Stimulated activated CD8-positive, alpha-beta memory T cell treated with anti-CD3 and anti-CD28 coated beads, Interleukin-7, amount 100 ng/mL, for 24 hours (primary cell): ENCODE measurements at regions not wholly inside any gene's neighbourhood (a gene's known extent, or its start where the extent isn't known, plus 50 kb on each side); places are given as distances from the start of the nearest gene placed in this dataset.
"Not testable (repeated sequence)": the region's sequence is repeated elsewhere in the genome, so short reads cannot be mapped to it uniquely, and the experiment has no call there.

Experiments used
- DNase-seq: peaks from one replicate; pipeline ENCODE4 v3.0.0-alpha.2; 2020; ENCODE audit warnings: low read depth

DNA sequence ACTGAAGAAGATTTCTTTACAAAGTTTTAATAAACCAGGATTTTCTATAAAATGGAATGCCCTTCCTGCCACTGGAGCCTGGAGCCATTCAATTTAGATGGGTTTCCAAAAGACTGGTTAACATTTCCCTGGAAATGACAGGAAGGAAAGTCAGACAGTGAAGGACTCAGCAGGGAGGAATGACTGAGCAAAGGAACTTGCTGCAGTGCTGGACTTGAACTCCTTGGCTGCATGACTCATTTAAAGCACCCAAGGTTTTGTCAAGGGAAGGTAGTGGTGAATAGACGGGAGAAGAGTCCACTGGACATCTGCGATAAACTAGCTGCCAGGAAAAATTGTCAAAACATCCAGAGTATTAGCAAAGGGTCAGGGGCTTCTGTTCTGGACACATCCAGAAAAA lies 163.8 kb upstream of the SLC28A3 start:
- DNase-seq = no peak

DNA sequence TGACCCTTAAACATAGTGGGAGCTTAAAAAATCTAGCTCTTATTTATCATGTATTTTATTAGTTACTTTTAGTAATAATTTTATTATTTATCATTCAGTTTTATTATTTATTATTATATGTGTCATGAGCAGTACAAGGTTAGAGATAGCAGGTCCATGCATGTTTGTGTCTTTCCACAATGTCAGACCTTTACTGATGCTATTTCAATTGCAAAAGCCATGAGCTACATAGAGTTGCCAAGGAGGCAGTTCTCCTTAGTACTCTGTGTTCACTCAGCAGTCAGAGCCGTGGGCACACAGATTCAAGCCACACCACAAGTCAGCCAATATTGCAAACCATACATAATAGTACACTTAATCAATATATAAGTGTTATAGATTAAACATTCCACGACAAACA lies 157.9 kb upstream of the NTRK2 start:
- DNase-seq = no peak

DNA sequence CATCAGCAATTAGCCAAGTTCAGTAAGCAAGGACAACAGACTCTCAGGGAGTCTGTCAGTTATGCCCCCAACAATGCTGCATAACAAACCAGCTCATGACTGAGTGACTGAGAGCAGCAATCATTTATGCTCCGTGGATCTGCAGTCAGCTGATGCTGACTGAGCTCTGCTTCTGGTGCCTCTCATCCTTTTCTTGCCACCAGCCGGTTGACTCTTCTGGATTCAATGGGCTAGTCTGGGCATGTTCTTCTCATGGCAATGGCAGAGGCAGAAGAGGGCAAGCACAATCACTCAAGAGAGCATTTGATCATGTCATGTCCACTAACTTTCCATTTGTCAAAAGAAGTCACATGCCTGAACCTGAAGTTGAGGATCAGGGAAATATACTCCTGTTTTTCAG lies 157.0 kb upstream of the NTRK2 start:
- DNase-seq = no peak

DNA sequence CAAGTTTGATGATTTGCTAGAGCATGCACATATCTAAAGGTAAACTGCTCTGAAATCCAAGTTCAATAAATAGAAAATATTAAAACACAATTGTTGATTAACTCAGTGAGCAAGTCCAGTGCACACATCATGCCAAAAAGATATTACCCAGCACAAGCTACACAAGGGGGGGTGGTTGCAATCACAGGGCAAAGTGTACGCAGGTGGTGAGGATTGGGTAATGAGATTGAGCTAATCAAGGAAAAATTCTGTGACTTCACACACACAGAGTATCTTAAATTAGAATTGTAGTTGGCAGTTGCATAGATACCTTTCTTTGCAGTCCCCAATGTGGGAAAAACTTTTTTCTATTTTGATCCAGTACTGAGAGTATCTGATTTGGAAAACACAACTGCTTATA lies 156.1 kb upstream of the NTRK2 start:
- no peak for DNase-seq

DNA sequence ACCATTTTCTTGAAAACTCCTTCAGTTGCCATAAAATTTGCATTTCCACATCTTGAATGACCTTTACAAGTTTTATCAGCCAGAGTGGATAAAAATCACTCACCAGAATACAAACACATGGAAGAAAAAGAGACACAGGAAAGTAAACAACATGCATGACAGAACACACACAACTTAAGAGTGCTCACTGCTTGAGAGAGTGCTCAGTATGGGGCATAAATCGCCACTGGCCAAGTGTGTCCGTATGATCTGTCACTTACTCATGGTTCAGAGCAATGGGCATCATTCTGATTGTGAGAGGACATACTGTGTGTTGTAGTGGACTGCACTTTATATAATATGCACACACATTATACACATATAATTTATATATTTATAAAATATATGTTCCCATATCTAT lies 155.6 kb upstream of the NTRK2 start:
- DNase-seq = no peak

DNA sequence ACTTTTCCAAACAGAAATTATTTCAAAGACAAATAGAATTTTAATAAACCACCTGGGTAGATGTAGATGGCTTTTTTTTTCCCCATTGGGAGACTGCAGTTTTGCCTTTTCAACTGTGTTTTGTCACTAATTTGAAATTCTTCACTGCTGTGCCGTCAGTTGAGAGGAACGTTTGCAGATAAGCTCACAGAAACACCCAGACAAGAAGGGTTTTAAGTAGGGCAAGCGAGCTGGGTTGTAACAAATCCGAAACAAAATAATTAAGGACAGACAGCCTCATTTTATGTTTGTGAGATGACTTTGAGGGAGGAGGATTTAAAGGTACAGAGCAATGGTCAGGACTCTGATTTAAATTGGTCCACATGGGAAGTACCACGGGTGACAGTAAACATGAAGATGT lies 155.1 kb upstream of the NTRK2 start:
- DNase-seq = no peak

DNA sequence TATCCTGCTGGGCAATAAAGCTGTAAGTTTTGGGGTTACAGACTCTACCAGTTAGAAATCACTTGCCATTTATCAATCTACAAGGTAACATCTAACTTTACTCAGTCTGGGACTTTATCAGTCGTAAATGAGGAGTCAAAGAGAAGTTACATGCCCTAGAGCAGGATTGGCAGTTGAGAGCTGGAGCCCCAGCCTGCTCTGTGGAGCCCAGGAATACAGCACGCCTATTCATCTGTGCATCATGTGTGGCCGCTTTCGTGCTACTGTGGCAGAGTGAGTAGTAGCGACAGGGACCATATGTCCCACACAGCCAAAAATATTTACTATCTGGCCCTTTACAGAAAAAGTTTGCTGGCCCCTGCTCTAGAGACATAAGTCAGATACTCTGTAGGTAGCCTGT lies 152.5 kb upstream of the NTRK2 start:
- no peak for DNase-seq

DNA sequence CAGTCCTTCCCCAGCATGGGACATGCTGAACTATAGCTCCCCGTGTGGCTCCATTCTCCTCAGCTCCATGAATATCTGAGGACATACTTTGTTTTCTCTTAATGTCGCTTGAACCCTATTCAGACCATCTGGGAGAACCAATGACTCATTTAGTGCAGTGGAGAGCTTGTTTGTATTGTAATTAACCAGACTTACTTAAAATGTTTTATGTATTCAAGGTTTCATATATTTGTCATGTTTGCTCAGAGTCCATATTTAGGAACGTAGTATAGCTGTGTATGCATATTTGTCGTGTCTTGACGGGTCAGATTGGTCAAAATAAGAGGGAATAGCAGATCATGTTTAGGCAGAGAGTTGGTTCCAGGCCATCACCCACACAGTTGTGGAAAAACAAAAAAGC lies 150.1 kb upstream of the NTRK2 start:
- DNase-seq = no peak

DNA sequence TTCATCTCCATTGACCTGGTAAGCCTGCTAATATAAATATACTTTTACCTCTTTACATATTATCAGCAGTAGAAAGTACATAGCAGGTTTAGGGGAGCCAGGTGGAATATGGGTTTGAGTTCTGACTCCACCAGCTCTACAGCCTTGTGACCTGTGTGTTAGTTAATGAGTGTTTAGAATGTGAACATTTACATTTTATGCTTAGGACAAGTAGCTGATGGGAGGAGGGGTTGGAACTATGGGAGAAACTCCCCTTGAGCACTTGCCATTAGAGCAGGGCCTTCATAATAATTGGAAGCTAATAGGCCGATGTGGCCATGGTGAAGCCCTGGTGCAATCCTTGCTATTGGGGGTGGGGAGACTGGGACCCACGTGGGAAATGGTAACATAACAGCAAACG lies 148.3 kb upstream of the NTRK2 start:
- no peak for DNase-seq

DNA sequence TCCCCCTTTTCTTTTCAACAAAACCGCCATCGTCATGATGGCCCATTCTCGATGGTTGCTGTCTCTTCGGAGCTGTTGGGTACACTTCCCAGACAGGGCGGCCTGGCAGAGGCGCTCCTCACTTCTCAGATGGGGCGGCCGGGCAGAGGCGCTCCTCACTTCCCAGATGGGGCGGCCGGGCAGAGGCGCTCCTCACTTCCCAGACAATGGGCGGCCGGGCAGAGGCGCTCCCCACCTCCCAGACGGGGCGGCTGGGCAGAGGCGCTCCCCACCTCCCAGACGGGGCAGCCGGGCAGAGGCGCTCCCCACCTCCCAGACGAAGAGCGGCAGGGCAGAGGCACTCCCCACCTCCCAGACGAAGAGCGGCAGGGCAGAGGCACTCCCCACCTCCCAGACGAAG lies 143.3 kb upstream of the NTRK2 start:
- not testable (repeated sequence) for DNase-seq

DNA sequence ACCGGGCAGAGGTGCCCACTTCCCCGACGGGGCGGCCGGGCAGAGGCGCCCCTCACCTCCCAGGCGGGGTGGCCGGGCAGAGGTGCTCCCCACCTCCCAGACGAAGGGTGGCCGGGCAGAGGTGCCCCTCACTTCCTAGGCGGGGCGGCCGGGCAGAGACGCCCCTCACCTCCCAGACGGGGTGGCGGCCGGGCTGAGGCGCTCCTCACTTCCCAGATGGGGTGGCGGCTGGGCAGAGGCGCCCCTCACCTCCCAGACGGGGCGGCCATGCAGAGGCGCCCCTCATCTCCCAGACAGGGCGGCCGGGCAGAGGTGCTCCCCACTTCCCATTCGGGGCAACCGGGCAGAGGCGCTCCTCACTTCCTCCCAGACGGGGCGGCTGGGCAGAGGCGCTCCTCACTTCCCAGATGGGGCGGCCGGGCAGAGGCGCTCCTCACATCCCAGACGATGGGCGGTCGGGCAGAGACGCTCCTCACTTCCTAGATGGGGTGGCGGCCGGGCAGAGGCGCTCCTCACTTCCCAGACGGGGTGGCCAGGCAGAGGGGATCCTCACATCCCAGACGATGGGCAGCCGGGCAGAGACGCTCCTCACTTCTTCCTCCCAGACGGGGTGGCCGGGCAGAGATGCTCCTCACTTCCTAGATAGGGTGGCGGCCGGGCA lies 142.3 kb upstream of the NTRK2 start:
- not testable (repeated sequence) for DNase-seq

DNA sequence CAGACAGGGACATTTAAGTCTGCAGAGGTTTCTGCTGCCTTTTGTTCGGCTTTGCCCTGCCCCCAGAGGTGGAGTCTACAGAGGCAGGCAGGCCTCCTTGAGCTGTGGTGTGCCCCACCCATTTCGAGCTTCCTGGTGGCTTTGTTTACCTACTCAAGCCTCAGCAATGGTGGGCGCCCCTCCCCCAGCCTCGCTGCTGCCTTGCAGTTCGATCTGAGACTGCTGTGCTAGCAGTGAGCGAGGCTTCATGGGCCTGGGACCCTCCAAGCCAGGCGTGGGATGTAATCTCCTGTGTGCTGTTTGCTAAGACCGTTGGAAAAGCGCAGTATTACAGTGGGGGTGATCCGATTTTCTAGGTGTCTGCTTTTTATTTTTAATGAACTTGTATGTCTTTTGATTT lies 133.6 kb upstream of the NTRK2 start:
- not testable (repeated sequence) for DNase-seq

DNA sequence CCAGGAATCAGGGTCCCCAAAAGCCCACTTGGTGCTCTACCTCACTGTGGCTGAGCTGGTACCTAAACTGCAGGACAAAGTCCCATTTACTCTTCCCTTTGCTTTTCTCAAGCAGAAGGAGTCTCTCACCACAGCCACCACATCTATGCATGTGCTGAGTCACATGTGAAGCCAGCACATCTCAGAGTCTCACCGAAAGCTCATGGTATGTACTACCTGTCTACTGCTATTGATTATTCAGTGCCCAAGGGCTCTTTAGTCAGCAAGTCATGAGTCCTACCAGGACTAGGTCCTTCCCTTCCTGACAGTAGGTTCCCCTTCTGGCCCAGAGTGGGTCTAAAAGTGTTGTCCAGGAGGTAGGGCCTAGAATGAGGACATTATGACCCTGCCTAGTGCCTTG lies 130.7 kb upstream of the NTRK2 start:
- no peak for DNase-seq

DNA sequence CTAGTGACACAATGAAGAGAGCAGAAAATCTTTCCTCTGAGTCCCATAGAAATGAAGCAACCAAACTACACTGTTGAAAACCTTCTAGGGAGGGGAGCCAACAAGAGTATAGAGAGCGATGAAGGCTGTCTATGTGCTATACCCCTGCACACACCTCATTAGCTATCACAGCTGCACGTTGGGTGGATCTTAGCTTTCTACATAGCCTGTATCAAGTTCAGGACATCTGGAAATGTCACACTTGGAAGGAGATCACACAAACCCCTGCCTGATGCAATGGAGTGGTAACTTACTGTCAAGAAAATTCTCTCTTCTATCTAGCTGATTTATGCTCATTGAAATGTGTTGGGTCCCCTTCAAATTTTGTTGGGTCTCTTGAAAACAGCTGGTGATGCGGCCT lies 127.0 kb upstream of the NTRK2 start:
- no peak for DNase-seq

DNA sequence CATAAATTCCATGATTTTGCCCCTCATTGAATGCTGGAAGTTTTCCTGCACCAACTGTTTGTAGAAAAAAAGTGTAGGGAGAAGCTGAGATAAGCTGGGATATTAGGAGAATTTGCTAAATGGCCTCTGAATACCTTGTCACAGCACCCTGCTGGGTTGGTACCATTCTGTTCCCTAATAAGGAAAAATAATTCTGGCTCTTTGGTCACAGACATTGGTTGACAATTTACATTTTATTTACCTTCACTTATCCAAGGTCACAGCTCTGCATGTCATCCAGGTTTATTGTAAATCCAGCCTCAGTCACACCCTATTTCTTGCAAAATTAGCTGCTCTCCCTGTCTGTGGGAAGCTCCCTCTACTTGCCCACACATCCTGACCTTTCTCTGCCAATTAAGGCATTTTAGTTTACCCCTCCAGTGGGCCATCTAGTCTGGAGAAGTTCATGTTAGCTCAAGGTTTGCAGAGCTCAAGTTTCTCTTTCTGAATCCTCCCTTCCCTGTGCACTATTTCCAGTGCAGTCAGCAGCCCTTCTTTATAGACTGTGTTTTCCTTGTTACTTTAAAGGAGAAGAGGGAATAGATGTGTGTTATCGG lies 115.4 kb upstream of the NTRK2 start:
- no peak for DNase-seq

DNA sequence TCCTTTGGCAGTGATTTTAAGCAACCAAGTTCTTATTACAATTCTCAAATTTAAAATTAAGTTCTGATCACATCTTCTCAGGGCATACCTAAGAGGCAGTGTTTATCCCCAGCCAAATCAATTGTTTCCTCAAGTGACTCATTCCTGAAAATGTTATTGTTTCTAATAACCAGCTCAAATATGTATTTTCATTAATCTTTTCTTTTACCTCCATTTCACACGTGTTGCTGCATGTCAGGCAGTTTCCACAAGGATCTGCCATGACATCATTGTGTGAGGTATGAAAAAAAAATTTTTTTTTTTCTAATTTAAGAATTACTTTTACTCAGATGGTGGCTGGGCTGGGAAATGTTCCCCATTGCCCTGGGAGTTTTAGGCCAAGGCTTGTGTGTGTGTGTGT lies 113.0 kb upstream of the NTRK2 start:
- DNase-seq = no peak

DNA sequence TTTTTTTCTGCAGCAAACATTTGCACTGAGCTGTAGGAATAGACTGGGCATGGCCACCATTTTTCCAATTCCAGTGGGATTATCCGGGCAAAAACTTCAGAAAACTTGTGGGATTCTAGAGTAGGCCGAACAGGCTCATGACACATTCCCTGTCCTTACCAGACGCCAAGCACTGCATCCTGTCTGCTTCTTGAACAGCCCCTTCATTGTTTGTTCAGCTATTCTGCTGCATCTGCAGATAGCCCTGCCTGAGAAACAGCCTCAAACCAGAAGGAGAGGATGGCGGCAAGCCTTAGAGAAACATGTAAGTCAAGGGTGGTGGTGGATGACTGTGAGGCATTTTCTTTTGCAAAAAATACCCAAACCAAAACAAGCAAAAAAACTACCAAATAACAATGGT lies 111.8 kb upstream of the NTRK2 start:
- DNase-seq = no peak

DNA sequence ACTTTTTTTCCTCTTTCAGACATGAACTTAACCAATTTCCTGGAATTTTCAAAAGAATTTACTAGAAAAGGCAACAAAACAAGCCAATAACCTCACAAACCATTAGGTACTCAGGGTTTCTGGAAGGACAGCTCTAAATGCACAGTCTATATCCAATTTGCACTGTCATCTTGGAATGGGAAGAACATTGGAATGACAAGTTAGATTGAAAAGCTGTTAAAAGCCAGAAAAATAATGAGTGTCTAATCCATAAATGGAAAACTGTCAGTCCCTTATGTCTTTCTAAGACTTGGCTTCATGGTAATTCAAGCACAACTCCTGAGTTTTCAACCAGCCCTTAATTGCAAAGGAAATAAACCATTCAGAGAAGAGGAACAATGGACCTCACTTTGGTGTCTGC lies 105.8 kb upstream of the NTRK2 start:
- no peak for DNase-seq

DNA sequence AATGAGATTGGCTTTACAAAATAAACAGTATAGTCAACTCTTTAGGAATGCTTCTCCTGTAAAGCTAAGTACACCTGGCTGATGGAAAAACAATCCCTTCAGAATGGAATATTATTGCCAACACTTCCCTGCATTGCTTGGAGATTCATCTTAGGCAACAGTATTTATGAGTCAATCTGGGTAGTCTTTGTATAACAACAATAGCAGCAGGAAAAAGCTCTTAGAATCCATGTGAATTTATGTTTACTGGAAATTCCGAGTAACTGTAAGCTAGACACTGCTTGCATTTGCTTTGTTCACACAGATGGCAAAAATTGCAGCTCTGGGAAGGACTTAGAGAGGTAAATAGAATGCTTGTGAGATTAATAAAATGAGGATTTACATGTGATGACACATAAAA lies 101.7 kb upstream of the NTRK2 start:
- DNase-seq = no peak

DNA sequence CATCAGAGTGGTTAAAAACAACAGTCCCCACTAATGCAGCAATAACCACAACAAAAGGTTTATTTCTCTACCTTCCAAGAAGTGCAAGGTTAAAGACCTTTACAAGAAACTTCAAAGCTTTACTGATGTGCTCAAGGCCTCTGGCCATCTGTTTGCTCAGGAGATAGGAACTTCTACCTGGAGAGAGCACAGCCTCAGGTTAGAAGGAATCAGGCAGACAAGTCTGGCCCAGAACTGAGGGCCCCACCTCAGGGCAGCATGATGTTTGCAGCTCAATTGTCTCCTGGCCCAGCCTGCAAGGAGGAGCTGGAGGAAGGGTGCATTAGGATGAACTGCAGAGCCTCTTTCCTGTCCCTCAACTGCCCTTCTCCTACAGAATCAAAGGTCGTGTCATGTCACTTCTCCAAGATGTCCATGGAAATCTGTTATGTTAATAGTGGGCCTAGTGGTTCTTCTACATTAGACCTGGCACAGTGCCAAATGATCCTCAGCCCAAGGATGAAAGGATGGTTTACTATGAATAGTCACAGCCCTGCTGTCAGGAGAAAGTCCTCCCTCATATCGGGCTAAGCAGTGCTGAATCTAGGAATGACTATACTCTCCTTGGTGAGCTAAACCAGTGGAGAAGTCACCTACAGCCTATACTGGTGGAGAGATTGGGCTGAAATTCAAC lies 98.9 kb upstream of the NTRK2 start:
- DNase-seq = no peak

DNA sequence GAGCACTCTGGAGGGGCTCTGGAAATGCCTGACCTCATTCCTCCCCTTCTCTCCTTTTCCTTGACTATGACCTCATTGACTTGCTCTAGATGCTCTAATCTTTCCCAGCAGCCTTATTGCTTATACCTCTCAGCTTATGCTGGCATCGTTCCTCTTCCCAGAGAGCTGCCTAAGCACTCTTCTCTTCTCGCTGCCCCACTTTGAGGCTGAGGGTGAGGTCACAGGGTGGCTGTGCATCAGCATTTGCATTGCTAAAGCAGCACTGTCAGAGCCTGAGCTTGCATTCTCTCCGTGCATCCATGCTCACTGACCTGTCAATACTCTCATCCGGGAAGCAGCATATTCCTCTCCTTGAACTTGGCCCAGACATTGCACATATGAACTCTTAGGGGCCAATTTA lies 96.4 kb upstream of the NTRK2 start:
- DNase-seq = no peak

DNA sequence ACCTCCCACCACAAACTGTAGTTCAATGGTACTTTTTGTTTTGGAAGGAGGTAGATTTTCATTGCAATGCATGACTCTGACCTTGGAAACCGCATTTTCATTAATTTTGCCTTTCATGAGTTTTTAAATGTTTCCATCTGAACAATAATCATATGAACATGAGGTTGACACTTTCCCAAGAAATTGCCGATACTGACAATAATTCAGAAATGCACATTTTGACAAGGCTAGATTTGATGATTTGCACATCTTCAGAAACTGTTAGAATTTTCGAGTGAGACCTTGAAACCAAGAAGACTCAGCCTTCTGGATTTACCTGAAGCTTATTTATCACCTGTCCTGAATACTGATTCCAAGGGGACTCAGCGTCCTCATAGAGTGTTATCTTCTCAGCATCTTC lies 93.8 kb upstream of the NTRK2 start:
- no peak for DNase-seq

DNA sequence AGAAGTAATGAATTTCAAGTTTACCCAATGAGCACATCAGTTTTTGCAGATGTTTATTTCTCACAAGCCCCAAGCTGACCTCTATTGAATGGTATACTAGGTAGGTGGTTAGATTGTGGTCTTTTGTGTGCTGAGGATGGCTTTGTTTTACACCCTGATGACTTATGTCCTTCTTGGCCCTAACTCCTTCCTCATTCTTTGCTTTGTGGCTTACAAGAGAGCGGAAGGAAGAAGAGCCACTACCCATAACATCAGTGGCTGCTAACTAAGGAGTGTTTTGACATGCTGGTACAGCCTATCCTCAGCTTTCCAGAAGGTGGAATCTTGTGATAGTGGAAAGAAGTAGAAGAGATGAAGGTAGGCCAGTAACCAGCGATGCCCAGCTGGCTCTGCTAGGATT lies 85.7 kb upstream of the NTRK2 start:
- no peak for DNase-seq

DNA sequence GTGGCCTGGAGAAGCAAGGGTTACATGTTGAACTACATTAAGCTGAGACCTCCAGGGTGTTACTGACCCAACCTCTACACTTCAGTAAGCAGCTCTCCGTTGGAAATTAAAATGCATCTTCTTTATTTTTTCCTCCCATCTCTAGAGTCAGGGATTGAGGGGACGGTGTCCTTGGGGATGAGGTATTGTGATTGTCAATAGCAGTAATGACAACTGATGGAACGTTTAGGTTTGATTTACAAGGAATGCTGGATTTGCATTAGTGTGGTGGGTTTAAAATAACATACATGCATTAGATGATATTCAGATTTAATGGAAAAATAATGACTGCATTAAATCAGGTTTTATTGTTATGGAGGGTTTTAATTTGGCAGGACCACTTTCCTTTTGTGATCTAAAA lies 82.9 kb upstream of the NTRK2 start:
- DNase-seq = no peak
